NCI-H2227 (cell line): ENCODE measurements at regions not wholly inside any gene's neighbourhood (a gene's known extent, or its start where the extent isn't known, plus 50 kb on each side); places are given as distances from the start of the nearest gene placed in this dataset.

Experiments used
- DNase-seq: peaks from one replicate; lab custom pipeline; 2025; ENCODE audit not compliant: unreplicated experiment; lab: John Stamatoyannopoulos, UW

DNA sequence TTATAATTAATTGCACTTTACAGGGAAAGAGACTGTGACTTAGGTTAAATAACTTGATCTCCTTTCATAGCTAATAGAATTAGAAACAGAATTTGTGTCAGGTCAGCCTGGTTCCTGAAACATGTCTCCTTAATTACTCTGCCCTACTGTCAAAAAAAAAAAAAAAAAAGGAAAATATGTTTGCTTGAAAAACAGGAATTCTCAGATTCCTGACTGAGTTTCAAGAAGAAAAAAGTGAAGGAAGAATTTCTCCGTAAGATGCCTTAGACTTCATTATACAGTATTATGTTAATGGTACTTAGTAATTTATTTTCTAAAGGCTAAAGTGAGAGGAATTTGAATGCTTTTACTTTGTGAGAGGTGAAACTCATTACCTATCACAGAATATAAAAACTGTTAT lies 118.4 kb upstream of the REG3G start:
- DNase-seq = no peak

DNA sequence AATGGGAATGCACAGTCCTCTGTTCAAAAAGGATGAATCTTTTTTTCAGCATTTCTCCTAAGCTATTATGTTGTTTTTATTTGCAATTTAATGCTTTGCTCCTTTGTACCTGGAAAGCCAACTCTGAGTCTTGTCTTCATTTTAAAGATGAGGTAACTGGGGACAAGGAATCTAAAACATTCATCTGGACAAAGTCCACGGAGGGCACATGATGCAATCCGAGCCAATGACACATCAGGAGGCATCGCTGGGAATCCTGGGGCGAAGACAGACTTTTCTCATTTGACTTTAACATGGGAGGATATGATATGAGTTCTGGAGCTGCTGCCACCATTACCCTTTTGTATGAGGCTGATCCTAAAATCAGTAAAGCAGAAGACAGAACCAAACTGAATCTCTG lies 116.5 kb upstream of the REG3G start:
- no peak for DNase-seq

GRCh38 chr2:78910376-78910775 lies 115.1 kb upstream of the REG3G start:
- no peak for DNase-seq

DNA sequence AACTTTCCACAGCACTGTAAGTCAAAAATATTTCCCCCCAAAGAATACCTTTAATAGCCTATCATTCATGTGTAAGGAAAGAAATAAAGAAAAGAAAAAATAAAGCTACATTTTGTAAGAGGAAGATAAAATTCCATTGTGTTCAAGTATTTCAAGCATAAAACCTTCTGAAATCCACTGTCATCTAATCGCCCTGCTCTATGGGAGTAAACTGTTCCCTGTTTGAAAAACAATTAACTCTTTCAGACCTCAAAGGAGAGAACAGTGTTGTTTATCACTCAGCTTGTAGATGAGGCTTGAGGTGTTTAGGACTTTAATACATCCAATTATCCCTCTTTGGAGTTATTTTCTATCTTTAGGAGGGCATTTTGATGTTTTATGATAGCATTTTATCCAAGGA lies 112.2 kb upstream of the REG3G start:
- no peak for DNase-seq

- DNase-seq = no peak
Measured at GRCh38 chr2:78925258-78925657, 100.2 kb upstream of the REG3G start.

- DNase-seq = no peak
Measured at GRCh38 chr2:78928502-78928901, 97.0 kb upstream of the REG3G start.

DNA sequence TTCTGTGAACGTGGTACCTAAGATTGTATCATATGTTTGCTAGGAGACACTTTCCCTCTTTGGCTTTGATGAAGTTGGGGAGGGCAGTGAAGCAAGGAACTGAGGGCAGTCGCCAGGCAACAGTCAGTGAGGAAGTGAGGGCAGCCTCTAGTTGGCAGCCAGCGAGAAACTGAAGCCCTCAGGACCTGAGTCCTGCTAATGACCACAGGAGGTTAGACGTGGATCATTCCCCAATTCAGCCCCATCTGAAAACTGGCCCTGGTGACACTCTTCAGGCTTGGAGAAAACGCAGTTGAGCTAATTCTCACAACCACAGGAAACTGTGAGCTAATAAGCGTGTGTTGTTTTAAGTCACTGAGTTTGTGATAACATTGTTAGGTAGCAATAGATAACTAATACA lies 84.5 kb upstream of the REG3G start:
- no peak for DNase-seq

- no peak for DNase-seq
Measured at GRCh38 chr2:78941751-78942150, 83.8 kb upstream of the REG3G start.

DNA sequence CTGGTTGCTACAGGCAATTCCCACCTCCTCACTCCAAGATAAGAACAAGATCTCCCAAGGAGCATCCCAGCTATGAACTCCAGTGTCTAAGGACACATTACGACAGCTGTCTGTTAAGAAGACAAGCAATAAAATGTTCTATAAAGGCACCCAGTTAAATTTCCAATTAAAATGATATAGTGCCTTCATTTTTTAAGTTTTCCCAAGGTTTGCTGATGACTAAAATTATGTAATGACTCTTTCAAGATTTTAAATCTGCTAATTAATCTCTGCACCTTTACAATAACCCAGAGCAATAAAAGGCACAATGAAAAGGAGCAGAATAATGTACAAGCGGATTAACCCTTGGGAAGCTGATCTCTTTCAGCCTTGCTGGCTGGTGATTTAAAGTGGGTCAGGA lies 61.6 kb upstream of the REG3G start:
- no peak for DNase-seq

DNA sequence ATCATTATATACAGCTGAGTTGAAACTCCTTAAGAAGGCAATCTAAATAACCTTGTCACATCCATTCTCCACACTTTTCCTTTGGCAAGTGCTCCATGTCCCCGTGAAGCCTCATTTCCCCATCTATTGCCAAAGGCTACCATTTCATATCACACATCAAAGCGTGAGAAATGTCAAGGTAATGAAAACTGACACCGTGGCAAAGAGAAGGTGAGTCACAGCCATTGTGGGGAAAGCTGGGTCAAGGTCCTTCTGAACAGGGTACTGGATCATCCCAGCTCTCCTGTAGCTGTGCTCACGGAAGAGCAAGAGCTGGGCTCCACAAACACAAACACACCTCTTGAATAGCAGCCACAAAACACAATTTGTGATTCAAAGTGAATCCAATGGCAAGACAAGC lies 58.2 kb upstream of the REG3G start:
- DNase-seq = no peak

GRCh38 chr2:78973630-78974029 lies 51.9 kb upstream of the REG3G start:
- no peak for DNase-seq
